ENCODE measurements at regions not wholly inside any gene's neighbourhood (a gene's known extent, or its start where the extent isn't known, plus 50 kb on each side); places are given as distances from the start of the nearest gene placed in this dataset.
"Not testable (repeated sequence)": the region's sequence is repeated elsewhere in the genome, so short reads cannot be mapped to it uniquely, and the experiment has no call there.

DNA sequence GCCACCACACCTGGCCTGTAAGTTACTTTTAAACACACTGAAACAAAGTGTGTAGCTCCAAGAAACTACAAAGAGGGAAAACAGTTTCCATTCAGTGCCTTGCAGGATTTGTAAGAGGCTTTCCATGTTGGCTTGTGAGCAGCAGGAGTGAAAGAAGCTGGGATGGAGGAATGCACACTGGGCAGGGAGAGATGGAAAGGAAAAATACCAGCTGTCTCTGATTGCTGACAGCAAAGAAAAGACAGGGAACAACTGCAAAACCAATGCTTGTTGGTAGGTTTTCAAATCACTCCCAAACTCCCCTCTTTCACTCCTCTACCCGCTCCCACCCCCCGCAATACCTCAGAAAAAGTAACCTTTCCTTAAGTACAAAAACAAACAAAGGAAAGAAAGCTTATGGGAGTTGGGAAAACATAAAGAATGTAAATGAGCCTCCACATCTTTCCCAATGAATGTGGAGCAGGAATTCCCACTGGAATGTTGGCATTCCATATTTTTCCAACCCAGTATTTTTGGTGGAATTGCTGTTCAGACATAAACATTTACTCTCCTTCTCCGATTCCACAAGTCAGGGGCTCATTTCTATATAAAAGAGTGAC lies 166.1 kb downstream of the THBS2 start:
- no peaks in the 10 kb centered on the region for H3K4me1 ChIP-seq (ENCODE audit: control insufficient read depth in 2 of 2, insufficient read depth in 2 of 2, low read length in 2 of 2)
- 74% methylated on average over 3 of the region's 3 CpGs for WGBS
- DNase-seq (ENCODE audit: low read depth in 6 of 9, low spot score in 9 of 9): no peak
- H3K9me3 ChIP-seq (ENCODE audit: control insufficient read depth in 2 of 2, insufficient read depth in 1 of 2, low read length in 1 of 2): peaks cover 1 to 23% of the 10 kb centered on the region in 2 donors
- no peak overlapping the region for H3K27ac ChIP-seq (ENCODE audit: low read depth in 1 of 2, low read length in 1 of 2)
- no peak overlapping the region for H3K4me3 ChIP-seq (ENCODE audit: low read length in 2 of 2)
- no peaks in the 10 kb centered on the region for H3K27me3 ChIP-seq (ENCODE audit: control insufficient read depth in 2 of 2, insufficient read depth in 1 of 2, low read length in 1 of 2)
- H3K36me3 ChIP-seq (ENCODE audit: control insufficient read depth in 2 of 2, insufficient read depth in 2 of 2, low read length in 1 of 2): no peaks in the 10 kb centered on the region

- H3K4me3 ChIP-seq (ENCODE audit: low read length in 2 of 2); H3K36me3 ChIP-seq (ENCODE audit: control insufficient read depth in 2 of 2, insufficient read depth in 2 of 2, low read length in 1 of 2); H3K4me1 ChIP-seq (ENCODE audit: control insufficient read depth in 2 of 2, insufficient read depth in 2 of 2, low read length in 2 of 2); H3K27me3 ChIP-seq (ENCODE audit: control insufficient read depth in 2 of 2, insufficient read depth in 1 of 2, low read length in 1 of 2); H3K27ac ChIP-seq (ENCODE audit: low read depth in 1 of 2, low read length in 1 of 2); DNase-seq (ENCODE audit: low read depth in 6 of 9, low spot score in 9 of 9): not testable (repeated sequence)
- peaks cover 1 to 20% of the 10 kb centered on the region in 2 donors for H3K9me3 ChIP-seq (ENCODE audit: control insufficient read depth in 2 of 2, insufficient read depth in 1 of 2, low read length in 1 of 2)
- WGBS: 91% methylated on average over 6 of the region's 6 CpGs
Observed at GRCh38 chr6:169086616-169087015, 167.0 kb downstream of the THBS2 start.

DNA sequence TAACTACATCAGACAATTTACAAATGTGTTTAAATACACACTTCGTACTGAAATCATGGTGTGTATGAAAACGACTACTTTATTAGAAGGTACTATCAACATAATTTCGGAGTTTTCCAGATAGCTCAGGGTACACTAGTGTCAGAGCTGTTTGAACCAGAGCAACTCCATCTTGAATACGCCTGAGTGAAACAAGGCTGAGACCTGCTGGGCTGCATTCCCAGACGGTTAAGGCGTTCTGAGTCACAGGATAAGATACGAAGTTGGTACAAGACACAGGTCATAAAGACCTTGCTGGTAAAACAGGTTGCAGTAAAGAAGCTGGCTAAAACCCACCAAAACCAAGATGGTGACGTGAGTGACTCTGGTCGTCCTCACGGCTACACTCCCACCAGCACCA lies 167.6 kb downstream of the THBS2 start:
- WGBS: 91% methylated on average over 10 of the region's 10 CpGs
- Histone ChIP-seq H3K36me3 (ENCODE audit: control insufficient read depth in 2 of 2, insufficient read depth in 2 of 2, low read length in 1 of 2) (no peaks in the 10 kb centered on the region), H3K4me3 (ENCODE audit: low read length in 2 of 2) (no peak overlapping the region), H3K9me3 (ENCODE audit: control insufficient read depth in 2 of 2, insufficient read depth in 1 of 2, low read length in 1 of 2) (peaks cover 1 to 19% of the 10 kb centered on the region in 2 donors), H3K4me1 (ENCODE audit: control insufficient read depth in 2 of 2, insufficient read depth in 2 of 2, low read length in 2 of 2) (no peaks in the 10 kb centered on the region), H3K27me3 (ENCODE audit: control insufficient read depth in 2 of 2, insufficient read depth in 1 of 2, low read length in 1 of 2) (no peaks in the 10 kb centered on the region), H3K27ac (ENCODE audit: low read depth in 1 of 2, low read length in 1 of 2) (no peak overlapping the region)
- DNase-seq (ENCODE audit: low read depth in 6 of 9, low spot score in 9 of 9): no peak

DNA sequence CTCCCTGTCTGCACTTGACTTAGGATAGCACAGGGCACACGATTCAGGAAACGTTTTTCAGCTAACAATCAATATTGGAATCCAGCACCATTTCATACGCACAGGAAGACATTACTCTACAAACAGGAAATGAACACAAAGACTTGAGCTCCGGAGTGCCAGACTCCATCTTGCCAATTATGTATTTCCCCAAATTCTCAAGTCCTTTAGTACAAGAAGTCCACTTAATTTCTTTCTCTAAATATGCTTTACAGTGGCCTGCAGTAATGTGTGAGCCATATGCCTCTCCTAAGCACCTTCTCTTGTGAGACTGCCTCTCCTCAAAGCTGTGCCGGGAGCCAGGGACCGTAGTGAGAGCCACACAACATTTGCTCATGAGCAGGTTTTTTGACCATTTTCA lies 168.2 kb downstream of the THBS2 start:
- Histone ChIP-seq H3K9me3 (ENCODE audit: control insufficient read depth in 2 of 2, insufficient read depth in 1 of 2, low read length in 1 of 2) (peaks cover 0 to 13% of the 10 kb centered on the region in 2 donors), H3K27ac (ENCODE audit: low read depth in 1 of 2, low read length in 1 of 2) (no peak overlapping the region), H3K4me3 (ENCODE audit: low read length in 2 of 2) (no peak overlapping the region), H3K4me1 (ENCODE audit: control insufficient read depth in 2 of 2, insufficient read depth in 2 of 2, low read length in 2 of 2) (no peaks in the 10 kb centered on the region), H3K27me3 (ENCODE audit: control insufficient read depth in 2 of 2, insufficient read depth in 1 of 2, low read length in 1 of 2) (no peaks in the 10 kb centered on the region), H3K36me3 (ENCODE audit: control insufficient read depth in 2 of 2, insufficient read depth in 2 of 2, low read length in 1 of 2) (no peaks in the 10 kb centered on the region)
- DNase-seq (ENCODE audit: low read depth in 6 of 9, low spot score in 9 of 9): no peak
- 57% methylated on average over 6 of the region's 6 CpGs for WGBS

DNA sequence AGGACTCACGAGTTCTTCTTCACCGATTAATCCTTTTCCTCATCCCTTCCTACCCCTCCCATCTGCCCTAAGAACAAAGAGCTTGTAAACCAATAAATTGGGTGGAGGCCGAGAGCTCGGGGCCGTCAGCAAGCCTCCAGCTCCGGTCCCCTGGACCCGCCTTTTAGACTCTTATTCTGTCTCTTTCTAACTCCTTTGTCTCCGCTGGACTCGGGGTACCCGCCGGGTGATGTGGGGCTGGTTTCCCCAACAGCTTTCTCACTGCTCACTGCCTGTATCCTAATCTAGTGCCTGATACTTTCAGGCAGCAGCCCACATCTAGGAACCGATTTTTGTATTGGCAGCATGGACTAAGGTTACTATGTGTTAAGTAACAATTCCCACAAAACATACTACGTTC lies 169.1 kb downstream of the THBS2 start:
- H3K4me1 ChIP-seq (ENCODE audit: control insufficient read depth in 2 of 2, insufficient read depth in 2 of 2, low read length in 2 of 2); H3K4me3 ChIP-seq (ENCODE audit: low read length in 2 of 2); H3K27me3 ChIP-seq (ENCODE audit: control insufficient read depth in 2 of 2, insufficient read depth in 1 of 2, low read length in 1 of 2); H3K36me3 ChIP-seq (ENCODE audit: control insufficient read depth in 2 of 2, insufficient read depth in 2 of 2, low read length in 1 of 2); H3K27ac ChIP-seq (ENCODE audit: low read depth in 1 of 2, low read length in 1 of 2); DNase-seq (ENCODE audit: low read depth in 6 of 9, low spot score in 9 of 9): not testable (repeated sequence)
- H3K9me3 ChIP-seq (ENCODE audit: control insufficient read depth in 2 of 2, insufficient read depth in 1 of 2, low read length in 1 of 2): peaks cover 0 to 12% of the 10 kb centered on the region in 2 donors
- WGBS: 96% methylated on average over 13 of the region's 13 CpGs

GRCh38 chr6:169084067-169084466 lies 169.6 kb downstream of the THBS2 start:
- Histone ChIP-seq H3K9me3 (ENCODE audit: control insufficient read depth in 2 of 2, insufficient read depth in 1 of 2, low read length in 1 of 2) (peaks cover 0 to 12% of the 10 kb centered on the region in 2 donors), H3K36me3 (ENCODE audit: control insufficient read depth in 2 of 2, insufficient read depth in 2 of 2, low read length in 1 of 2) (no peaks in the 10 kb centered on the region), H3K27ac (ENCODE audit: low read depth in 1 of 2, low read length in 1 of 2) (no peak overlapping the region), H3K27me3 (ENCODE audit: control insufficient read depth in 2 of 2, insufficient read depth in 1 of 2, low read length in 1 of 2) (no peaks in the 10 kb centered on the region), H3K4me1 (ENCODE audit: control insufficient read depth in 2 of 2, insufficient read depth in 2 of 2, low read length in 2 of 2) (no peaks in the 10 kb centered on the region), H3K4me3 (ENCODE audit: low read length in 2 of 2) (no peak overlapping the region)
- DNase-seq (ENCODE audit: low read depth in 6 of 9, low spot score in 9 of 9): no peak
- 93% methylated on average over 10 of the region's 10 CpGs for WGBS

DNA sequence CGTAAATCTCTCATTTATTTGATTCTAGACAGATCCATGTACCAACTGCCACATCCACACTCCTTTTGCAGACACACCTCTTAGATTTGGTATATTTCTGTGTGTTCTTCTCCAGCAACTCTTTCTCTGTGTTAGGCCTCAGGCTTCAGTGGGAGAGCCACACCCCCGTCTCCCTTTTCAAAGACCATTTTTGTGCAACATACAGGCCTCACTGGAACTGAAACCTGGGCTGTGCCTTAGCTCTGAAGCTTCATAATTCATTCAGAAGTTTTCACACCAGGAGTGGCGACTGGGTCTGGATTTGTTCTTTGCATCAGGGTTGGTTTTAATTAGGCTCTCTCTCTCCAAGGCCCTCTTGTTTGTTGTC lies 170.2 kb downstream of the THBS2 start:
- 55% methylated on average over 3 of the region's 3 CpGs for WGBS
- no peak overlapping the region for H3K4me3 ChIP-seq (ENCODE audit: low read length in 2 of 2)

GRCh38 chr6:169082817-169083507 lies 170.7 kb downstream of the THBS2 start:
- Histone ChIP-seq H3K27ac (ENCODE audit: low read depth in 1 of 2, low read length in 1 of 2) (no peak overlapping the region), H3K27me3 (ENCODE audit: control insufficient read depth in 2 of 2, insufficient read depth in 1 of 2, low read length in 1 of 2) (no peaks in the 10 kb centered on the region), H3K4me1 (ENCODE audit: control insufficient read depth in 2 of 2, insufficient read depth in 2 of 2, low read length in 2 of 2) (no peaks in the 10 kb centered on the region), H3K4me3 (ENCODE audit: low read length in 2 of 2) (no peak overlapping the region), H3K9me3 (ENCODE audit: control insufficient read depth in 2 of 2, insufficient read depth in 1 of 2, low read length in 1 of 2) (peaks cover 0 to 14% of the 10 kb centered on the region in 2 donors), H3K36me3 (ENCODE audit: control insufficient read depth in 2 of 2, insufficient read depth in 2 of 2, low read length in 1 of 2) (no peaks in the 10 kb centered on the region)
- 96% methylated on average over 7 of the region's 7 CpGs for WGBS
- no peak for DNase-seq (ENCODE audit: low read depth in 6 of 9, low spot score in 9 of 9)

More for the DNA sequence above, 170.2 kb downstream of the THBS2 start:
- no peaks in the 10 kb centered on the region for H3K36me3 ChIP-seq (ENCODE audit: control insufficient read depth in 2 of 2, insufficient read depth in 2 of 2, low read length in 1 of 2)
- H3K4me1 ChIP-seq (ENCODE audit: control insufficient read depth in 2 of 2, insufficient read depth in 2 of 2, low read length in 2 of 2): no peaks in the 10 kb centered on the region
- no peak for DNase-seq (ENCODE audit: low read depth in 6 of 9, low spot score in 9 of 9)
- H3K27me3 ChIP-seq (ENCODE audit: control insufficient read depth in 2 of 2, insufficient read depth in 1 of 2, low read length in 1 of 2): no peaks in the 10 kb centered on the region
- H3K27ac ChIP-seq (ENCODE audit: low read depth in 1 of 2, low read length in 1 of 2): no peak overlapping the region
- H3K9me3 ChIP-seq (ENCODE audit: control insufficient read depth in 2 of 2, insufficient read depth in 1 of 2, low read length in 1 of 2): peaks cover 0 to 12% of the 10 kb centered on the region in 2 donors

GRCh38 chr6:169082093-169082492 lies 171.6 kb downstream of the THBS2 start:
- H3K4me1 ChIP-seq (ENCODE audit: control insufficient read depth in 2 of 2, insufficient read depth in 2 of 2, low read length in 2 of 2): no peaks in the 10 kb centered on the region
- peaks cover 0 to 14% of the 10 kb centered on the region in 2 donors for H3K9me3 ChIP-seq (ENCODE audit: control insufficient read depth in 2 of 2, insufficient read depth in 1 of 2, low read length in 1 of 2)
- no peak overlapping the region for H3K4me3 ChIP-seq (ENCODE audit: low read length in 2 of 2)
- DNase-seq (ENCODE audit: low read depth in 6 of 9, low spot score in 9 of 9): no peak
- no peaks in the 10 kb centered on the region for H3K27me3 ChIP-seq (ENCODE audit: control insufficient read depth in 2 of 2, insufficient read depth in 1 of 2, low read length in 1 of 2)
- WGBS: 96% methylated on average over 5 of the region's 5 CpGs
- no peaks in the 10 kb centered on the region for H3K36me3 ChIP-seq (ENCODE audit: control insufficient read depth in 2 of 2, insufficient read depth in 2 of 2, low read length in 1 of 2)
- no peak overlapping the region for H3K27ac ChIP-seq (ENCODE audit: low read depth in 1 of 2, low read length in 1 of 2)

All from thymus (tissue), 11 donors.